ENCODE measurements at regions not wholly inside any gene's neighbourhood (a gene's known extent, or its start where the extent isn't known, plus 50 kb on each side); places are given as distances from the start of the nearest gene placed in this dataset.

GRCh38 chr6:133171989-133172604 lies 69.1 kb upstream of the EYA4 start:
- H3K4me1 ChIP-seq, result no peaks in the 10 kb centered on the region
- peaks cover 0 to 3% of the 10 kb centered on the region in 2 donors for H3K9me3 ChIP-seq
- H3K27ac ChIP-seq, result no peak overlapping the region
- DNase-seq, result no peak
- intact Hi-C loops (cut with DNase I; ENCODE audit: low total_unique reads) (no loop called here), in situ Hi-C loops (cut with MboI; ENCODE audit: low pct_ligation_motif_present in 1 of 4, low pct_unique_long_range_greater_than_20kb in 1 of 4, low sequenced_read_pairs in 3 of 4) (no loop called here)
- no peaks in the 10 kb centered on the region for H3K27me3 ChIP-seq
- WGBS, 2 donors (ENCODE audit: low coverage in 1 of 2), result 60% methylated on average over 2 of the region's 3 CpGs; no CpG with 5 or more reads in 1 of the 2 donors
- no peaks in the 10 kb centered on the region for H3K36me3 ChIP-seq
- H3K4me3 ChIP-seq, result no peak overlapping the region
- TF ChIP-seq, protein P1, sequence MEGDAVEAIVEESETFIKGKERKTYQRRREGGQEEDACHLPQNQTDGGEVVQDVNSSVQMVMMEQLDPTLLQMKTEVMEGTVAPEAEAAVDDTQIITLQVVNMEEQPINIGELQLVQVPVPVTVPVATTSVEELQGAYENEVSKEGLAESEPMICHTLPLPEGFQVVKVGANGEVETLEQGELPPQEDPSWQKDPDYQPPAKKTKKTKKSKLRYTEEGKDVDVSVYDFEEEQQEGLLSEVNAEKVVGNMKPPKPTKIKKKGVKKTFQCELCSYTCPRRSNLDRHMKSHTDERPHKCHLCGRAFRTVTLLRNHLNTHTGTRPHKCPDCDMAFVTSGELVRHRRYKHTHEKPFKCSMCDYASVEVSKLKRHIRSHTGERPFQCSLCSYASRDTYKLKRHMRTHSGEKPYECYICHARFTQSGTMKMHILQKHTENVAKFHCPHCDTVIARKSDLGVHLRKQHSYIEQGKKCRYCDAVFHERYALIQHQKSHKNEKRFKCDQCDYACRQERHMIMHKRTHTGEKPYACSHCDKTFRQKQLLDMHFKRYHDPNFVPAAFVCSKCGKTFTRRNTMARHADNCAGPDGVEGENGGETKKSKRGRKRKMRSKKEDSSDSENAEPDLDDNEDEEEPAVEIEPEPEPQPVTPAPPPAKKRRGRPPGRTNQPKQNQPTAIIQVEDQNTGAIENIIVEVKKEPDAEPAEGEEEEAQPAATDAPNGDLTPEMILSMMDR (IDR thresholded peaks at IDR 0.05), result no peak
- TF ChIP-seq POLR2AphosphoS5 (IDR thresholded peaks at IDR 0.05), result no peak
- no peak for TF ChIP-seq EP300 (IDR thresholded peaks at IDR 0.05; ENCODE audit: low read depth)
- TF ChIP-seq POLR2A (IDR thresholded peaks at IDR 0.05), result no peak

DNA sequence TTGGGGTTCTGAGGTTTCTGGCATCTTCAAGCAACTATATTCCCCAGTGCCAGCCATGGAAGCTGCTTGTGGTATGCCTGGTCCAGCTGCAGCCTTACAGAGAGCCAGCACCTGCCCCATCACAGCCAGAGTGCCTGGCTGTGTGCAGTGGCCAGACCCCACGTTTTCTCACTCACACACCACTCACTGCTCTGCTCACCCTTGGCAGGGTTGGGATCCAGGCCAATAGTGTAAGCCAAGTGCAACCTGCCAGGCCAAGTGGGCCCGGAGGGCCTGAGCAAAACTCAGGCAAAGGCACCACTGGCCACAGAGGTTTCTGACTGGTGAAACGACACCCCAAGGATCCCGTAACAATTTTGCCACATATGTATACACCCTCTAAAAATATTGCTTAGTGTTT lies 67.9 kb upstream of the EYA4 start:
- Histone ChIP-seq H3K4me3 (no peak overlapping the region), H3K27ac (no peak overlapping the region), H3K9me3 (peaks cover 0 to 3% of the 10 kb centered on the region in 2 donors), H3K36me3 (no peaks in the 10 kb centered on the region), H3K27me3 (no peaks in the 10 kb centered on the region), H3K4me1 (no peaks in the 10 kb centered on the region)
- intact Hi-C loops (cut with DNase I; ENCODE audit: low total_unique reads) (no loop called here), in situ Hi-C loops (cut with MboI; ENCODE audit: low pct_ligation_motif_present in 1 of 4, low pct_unique_long_range_greater_than_20kb in 1 of 4, low sequenced_read_pairs in 3 of 4) (no loop called here)
- WGBS, 2 donors (ENCODE audit: low coverage in 1 of 2), result 69 to 100% methylated on average over 2 to 4 of the region's 4 CpGs
- no peak for DNase-seq
- TF ChIP-seq POLR2A (IDR thresholded peaks at IDR 0.05), result no peak
- no peak for TF ChIP-seq POLR2AphosphoS5 (IDR thresholded peaks at IDR 0.05)
- TF ChIP-seq, protein P1 (IDR thresholded peaks at IDR 0.05), result no peak
- TF ChIP-seq EP300 (IDR thresholded peaks at IDR 0.05; ENCODE audit: low read depth), result no peak

GRCh38 chr6:133179481-133179880 lies 61.7 kb upstream of the EYA4 start:
- no peaks in the 10 kb centered on the region for H3K27me3 ChIP-seq
- in situ Hi-C loops (cut with MboI; ENCODE audit: low pct_ligation_motif_present in 1 of 4, low pct_unique_long_range_greater_than_20kb in 1 of 4, low sequenced_read_pairs in 3 of 4), result loop anchor here in 1 of 4 donors (25.0 kb wide), 1 partner anchor 733 kb away; no protein-coding TSS in a partner anchor
- H3K4me1 ChIP-seq, result no peaks in the 10 kb centered on the region
- TF ChIP-seq POLR2A (IDR thresholded peaks at IDR 0.05) (no peak), EP300 (IDR thresholded peaks at IDR 0.05; ENCODE audit: low read depth) (no peak), POLR2AphosphoS5 (IDR thresholded peaks at IDR 0.05) (no peak)
- TF ChIP-seq, protein P1 (IDR thresholded peaks at IDR 0.05), result no peak
- DNase-seq, result no peak
- intact Hi-C loops (cut with DNase I; ENCODE audit: low total_unique reads), result no loop called here
- H3K27ac ChIP-seq, result no peak overlapping the region
- no peaks in the 10 kb centered on the region for H3K9me3 ChIP-seq
- H3K36me3 ChIP-seq, result no peaks in the 10 kb centered on the region
- H3K4me3 ChIP-seq, result no peak overlapping the region

DNA sequence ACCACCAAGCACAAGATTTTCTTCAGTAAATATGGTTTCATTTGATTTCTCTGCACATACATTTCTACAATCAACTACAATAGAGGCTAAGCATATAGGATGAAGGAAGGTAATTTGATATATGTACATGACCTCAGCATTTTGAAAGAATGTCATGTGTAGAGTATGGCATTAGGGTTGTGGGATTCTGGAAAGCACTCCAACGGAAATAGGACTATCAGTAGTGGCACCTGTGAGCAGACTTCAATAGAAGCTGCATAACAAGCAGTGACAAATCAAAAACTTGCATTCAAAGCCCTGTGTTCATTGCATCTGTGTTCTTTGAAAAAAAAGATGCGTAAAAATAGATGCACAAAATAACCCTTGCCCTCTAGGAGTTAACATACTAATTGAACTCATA lies 57.5 kb upstream of the EYA4 start:
- in situ Hi-C loops (cut with MboI; ENCODE audit: low pct_ligation_motif_present in 1 of 4, low pct_unique_long_range_greater_than_20kb in 1 of 4, low sequenced_read_pairs in 3 of 4) (loop anchor here in 1 of 4 donors (25.0 kb wide), 1 partner anchor 729 kb away; no protein-coding TSS in a partner anchor), intact Hi-C loops (cut with DNase I; ENCODE audit: low total_unique reads) (no loop called here)
- no peaks in the 10 kb centered on the region for H3K4me1 ChIP-seq
- no peaks in the 10 kb centered on the region for H3K27me3 ChIP-seq
- H3K4me3 ChIP-seq, result no peak overlapping the region
- 70 to 94% methylated on average over 2 of the region's 2 CpGs for WGBS, 2 donors (ENCODE audit: low coverage in 1 of 2)
- no peak overlapping the region for H3K27ac ChIP-seq
- no peaks in the 10 kb centered on the region for H3K9me3 ChIP-seq
- no peak for TF ChIP-seq POLR2A (IDR thresholded peaks at IDR 0.05)
- TF ChIP-seq, protein P1 (IDR thresholded peaks at IDR 0.05), result no peak
- TF ChIP-seq EP300 (IDR thresholded peaks at IDR 0.05; ENCODE audit: low read depth), result no peak
- no peak for TF ChIP-seq POLR2AphosphoS5 (IDR thresholded peaks at IDR 0.05)
- no peak for DNase-seq
- H3K36me3 ChIP-seq, result no peaks in the 10 kb centered on the region

Measured in transverse colon (tissue), 4 donors.